GM12878 (cell line): ENCODE measurements at regions not wholly inside any gene's neighbourhood (a gene's known extent, or its start where the extent isn't known, plus 50 kb on each side); places are given as distances from the start of the nearest gene placed in this dataset.

Experiments
- FOS ChIP-seq: IDR thresholded peaks from 3 replicates; pipeline ENCODE4 v1.6.1; 2011; ENCODE audit warnings: borderline replicate concordance; ENCODE audit not compliant: insufficient read length; ENCODE audit errors: extremely low read depth
- IKZF1 ChIP-seq: fragments of 450-650 bp; conservative IDR thresholded peaks from 2 replicates; pipeline ENCODE4 v1.6.1; 2017; ENCODE audit warnings: antibody characterized with exemption, mild to moderate bottlenecking
- JUNB ChIP-seq: IDR thresholded peaks from 2 replicates; pipeline ENCODE4 v1.6.1; 2016; ENCODE audit warnings: antibody characterized with exemption, mild to moderate bottlenecking
- NBN ChIP-seq: fragments of 450-650 bp; IDR thresholded peaks from 2 replicates; pipeline ENCODE4 v1.6.1; 2016
- NFYA ChIP-seq: IDR thresholded peaks from 2 replicates; pipeline ENCODE4 v1.6.1; 2011; ENCODE audit warnings: low read depth, mild to moderate bottlenecking, low read length, improper control_type of control experiment, borderline replicate concordance
- POLR2AphosphoS5 ChIP-seq: IDR thresholded peaks from 2 replicates; pipeline ENCODE4 v1.6.1; 2011; ENCODE audit warnings: mild to moderate bottlenecking, low read length, inconsistent platforms
- SIX5 ChIP-seq: IDR thresholded peaks from 2 replicates; pipeline ENCODE4 v1.6.1; 2011; ENCODE audit warnings: mild to moderate bottlenecking, low read depth, low read length, moderate library complexity; ENCODE audit not compliant: severe bottlenecking
- SP1 ChIP-seq: IDR thresholded peaks from one replicate; pipeline ENCODE4 v1.6.1; 2011; ENCODE audit warnings: low read depth, low read length
- TARDBP ChIP-seq: IDR thresholded peaks from 2 replicates; pipeline ENCODE4 v1.6.1; 2016; ENCODE audit warnings: borderline replicate concordance
- TF ChIP-seq, protein P1 (sequence below): IDR thresholded peaks from 2 replicates; pipeline ENCODE4 v1.6.1; 2012; ENCODE audit warnings: mild to moderate bottlenecking, low read depth, low read length
- TF ChIP-seq, protein P2 (sequence below), 3 experiments: IDR thresholded peaks in 2 of 3; conservative IDR thresholded peaks in 1 of 3; 2 replicates each; pipeline ENCODE4 v1.5.1; 2011; ENCODE audit warnings: low read depth in 3 of 3, low read length in 3 of 3, mild to moderate bottlenecking in 3 of 3, control low read depth in 2 of 3, moderate library complexity in 2 of 3, inconsistent platforms in 1 of 3, mixed read lengths in 1 of 3; ENCODE audit not compliant: control insufficient read depth in 2 of 3, insufficient read depth in 1 of 3; ENCODE audit errors: extremely low read depth in 1 of 3
- TF ChIP-seq, protein P3 (sequence below): IDR thresholded peaks from 2 replicates; pipeline ENCODE4 v1.6.1; 2011; ENCODE audit warnings: low read depth, mild to moderate bottlenecking, low read length, moderate library complexity, borderline replicate concordance; ENCODE audit errors: extremely low read depth

DNA sequence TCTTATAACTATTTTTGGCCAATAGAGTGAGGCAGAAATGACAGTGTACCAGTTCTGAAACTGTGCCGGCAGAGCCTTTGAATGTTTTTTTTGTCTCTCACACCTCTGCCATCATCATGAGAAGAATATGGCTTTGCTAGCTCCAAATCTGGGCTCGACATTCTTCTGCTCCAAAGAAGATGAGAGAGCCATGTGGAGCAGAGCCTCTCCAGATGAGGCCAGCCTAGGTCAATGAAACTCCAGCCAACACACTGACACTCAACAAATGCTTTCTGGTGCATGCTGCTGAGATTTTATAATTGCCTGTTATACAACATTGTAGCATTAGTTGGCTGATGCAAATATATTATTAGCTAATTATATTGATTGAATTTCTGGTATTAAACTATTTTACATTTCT, 154.7 kb downstream of the SLC38A4 start:
- TF ChIP-seq TARDBP (no peak), SP1 (no peak), POLR2AphosphoS5 (no peak), SIX5 (no peak), IKZF1 (no peak), NFYA (no peak), FOS (no peak), NBN (no peak), JUNB (no peak)
- TF ChIP-seq, protein P1, sequence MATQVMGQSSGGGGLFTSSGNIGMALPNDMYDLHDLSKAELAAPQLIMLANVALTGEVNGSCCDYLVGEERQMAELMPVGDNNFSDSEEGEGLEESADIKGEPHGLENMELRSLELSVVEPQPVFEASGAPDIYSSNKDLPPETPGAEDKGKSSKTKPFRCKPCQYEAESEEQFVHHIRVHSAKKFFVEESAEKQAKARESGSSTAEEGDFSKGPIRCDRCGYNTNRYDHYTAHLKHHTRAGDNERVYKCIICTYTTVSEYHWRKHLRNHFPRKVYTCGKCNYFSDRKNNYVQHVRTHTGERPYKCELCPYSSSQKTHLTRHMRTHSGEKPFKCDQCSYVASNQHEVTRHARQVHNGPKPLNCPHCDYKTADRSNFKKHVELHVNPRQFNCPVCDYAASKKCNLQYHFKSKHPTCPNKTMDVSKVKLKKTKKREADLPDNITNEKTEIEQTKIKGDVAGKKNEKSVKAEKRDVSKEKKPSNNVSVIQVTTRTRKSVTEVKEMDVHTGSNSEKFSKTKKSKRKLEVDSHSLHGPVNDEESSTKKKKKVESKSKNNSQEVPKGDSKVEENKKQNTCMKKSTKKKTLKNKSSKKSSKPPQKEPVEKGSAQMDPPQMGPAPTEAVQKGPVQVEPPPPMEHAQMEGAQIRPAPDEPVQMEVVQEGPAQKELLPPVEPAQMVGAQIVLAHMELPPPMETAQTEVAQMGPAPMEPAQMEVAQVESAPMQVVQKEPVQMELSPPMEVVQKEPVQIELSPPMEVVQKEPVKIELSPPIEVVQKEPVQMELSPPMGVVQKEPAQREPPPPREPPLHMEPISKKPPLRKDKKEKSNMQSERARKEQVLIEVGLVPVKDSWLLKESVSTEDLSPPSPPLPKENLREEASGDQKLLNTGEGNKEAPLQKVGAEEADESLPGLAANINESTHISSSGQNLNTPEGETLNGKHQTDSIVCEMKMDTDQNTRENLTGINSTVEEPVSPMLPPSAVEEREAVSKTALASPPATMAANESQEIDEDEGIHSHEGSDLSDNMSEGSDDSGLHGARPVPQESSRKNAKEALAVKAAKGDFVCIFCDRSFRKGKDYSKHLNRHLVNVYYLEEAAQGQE, result no peak
- TF ChIP-seq, protein P2, sequence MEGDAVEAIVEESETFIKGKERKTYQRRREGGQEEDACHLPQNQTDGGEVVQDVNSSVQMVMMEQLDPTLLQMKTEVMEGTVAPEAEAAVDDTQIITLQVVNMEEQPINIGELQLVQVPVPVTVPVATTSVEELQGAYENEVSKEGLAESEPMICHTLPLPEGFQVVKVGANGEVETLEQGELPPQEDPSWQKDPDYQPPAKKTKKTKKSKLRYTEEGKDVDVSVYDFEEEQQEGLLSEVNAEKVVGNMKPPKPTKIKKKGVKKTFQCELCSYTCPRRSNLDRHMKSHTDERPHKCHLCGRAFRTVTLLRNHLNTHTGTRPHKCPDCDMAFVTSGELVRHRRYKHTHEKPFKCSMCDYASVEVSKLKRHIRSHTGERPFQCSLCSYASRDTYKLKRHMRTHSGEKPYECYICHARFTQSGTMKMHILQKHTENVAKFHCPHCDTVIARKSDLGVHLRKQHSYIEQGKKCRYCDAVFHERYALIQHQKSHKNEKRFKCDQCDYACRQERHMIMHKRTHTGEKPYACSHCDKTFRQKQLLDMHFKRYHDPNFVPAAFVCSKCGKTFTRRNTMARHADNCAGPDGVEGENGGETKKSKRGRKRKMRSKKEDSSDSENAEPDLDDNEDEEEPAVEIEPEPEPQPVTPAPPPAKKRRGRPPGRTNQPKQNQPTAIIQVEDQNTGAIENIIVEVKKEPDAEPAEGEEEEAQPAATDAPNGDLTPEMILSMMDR (IDR thresholded peaks at IDR 0.05 in 2 of 3, conservative IDR thresholded peaks at IDR 0.05 in 1 of 3; ENCODE audit: control insufficient read depth in 2 of 3, extremely low read depth in 1 of 3, insufficient read depth in 1 of 3, low read depth in 3 of 3, low read length in 3 of 3), result no peak
- TF ChIP-seq, protein P3, sequence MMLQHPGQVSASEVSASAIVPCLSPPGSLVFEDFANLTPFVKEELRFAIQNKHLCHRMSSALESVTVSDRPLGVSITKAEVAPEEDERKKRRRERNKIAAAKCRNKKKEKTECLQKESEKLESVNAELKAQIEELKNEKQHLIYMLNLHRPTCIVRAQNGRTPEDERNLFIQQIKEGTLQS, result no peak
